GM21360 (cell line): ENCODE measurements at regions not wholly inside any gene's neighbourhood (a gene's known extent, or its start where the extent isn't known, plus 50 kb on each side); places are given as distances from the start of the nearest gene placed in this dataset.

Experiments
- ATAC-seq: cut with Tn5 transposase; IDR thresholded peaks from one replicate; pipeline ENCODE4 v1.9.1; 2021; ENCODE audit warnings: mild to moderate bottlenecking, moderate library complexity; ENCODE audit not compliant: unreplicated experiment

GRCh38 chr11:131044851-131045250 is 128.6 kb upstream of the SNX19 start:
- no peak for ATAC-seq

- ATAC-seq = no peak
These were observed 136.1 kb upstream of the SNX19 start for GRCh38 chr11:131052367-131052766.

DNA sequence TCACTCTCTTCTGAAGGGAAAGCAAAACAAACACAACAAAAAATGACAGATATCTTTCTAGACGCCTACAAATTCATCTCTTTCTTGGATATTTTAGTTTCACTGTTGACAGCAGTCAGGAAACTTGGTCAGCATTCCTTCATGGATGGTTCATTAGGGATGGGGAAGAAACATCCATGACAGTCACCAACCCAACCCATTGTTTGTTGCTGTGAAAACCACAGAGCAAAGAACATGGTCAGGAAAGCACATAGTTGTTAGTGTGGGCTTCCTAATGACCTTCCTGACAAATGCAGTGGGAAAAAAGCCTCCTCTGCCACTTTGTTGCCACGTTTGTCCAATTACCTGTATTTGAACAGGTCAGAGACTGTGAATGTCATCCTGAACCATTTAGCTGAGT is 139.8 kb upstream of the SNX19 start:
- ATAC-seq = no peak

DNA sequence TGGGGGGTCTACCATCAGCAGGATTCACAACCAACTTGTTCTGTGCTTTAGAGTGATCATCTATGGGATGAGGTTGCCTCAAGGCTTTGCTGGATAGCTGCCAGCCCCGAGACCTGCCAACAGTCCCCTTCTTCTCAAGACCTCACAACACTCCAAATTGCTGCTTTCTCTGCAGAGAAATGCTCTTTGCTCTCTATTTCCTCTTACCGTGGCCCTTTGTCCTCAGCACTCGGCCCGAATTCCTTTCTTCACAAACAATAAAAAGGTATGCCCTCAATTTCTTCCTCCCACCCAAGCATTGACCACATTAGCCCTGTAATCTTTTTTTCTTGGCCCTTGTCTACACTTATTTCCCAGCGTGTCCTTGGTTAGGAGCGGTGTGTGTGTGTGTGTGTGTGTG is 147.4 kb upstream of the SNX19 start:
- ATAC-seq = no peak

GRCh38 chr11:131064373-131064991 is 148.2 kb upstream of the SNX19 start:
- peak; percentile 73 for ATAC-seq

- ATAC-seq = no peak
These were observed 149.4 kb upstream of the SNX19 start for GRCh38 chr11:131065435-131066413.

- ATAC-seq = no peak
These were observed 150.3 kb upstream of the SNX19 start for GRCh38 chr11:131066551-131066950.

- ATAC-seq = no peak
These were observed 154.1 kb upstream of the SNX19 start for GRCh38 chr11:131070365-131070764.

- ATAC-seq = no peak
These were observed 156.9 kb upstream of the SNX19 start for GRCh38 chr11:131073167-131073566.

- no peak for ATAC-seq
These were observed 158.3 kb upstream of the SNX19 start for GRCh38 chr11:131074573-131074972.

DNA sequence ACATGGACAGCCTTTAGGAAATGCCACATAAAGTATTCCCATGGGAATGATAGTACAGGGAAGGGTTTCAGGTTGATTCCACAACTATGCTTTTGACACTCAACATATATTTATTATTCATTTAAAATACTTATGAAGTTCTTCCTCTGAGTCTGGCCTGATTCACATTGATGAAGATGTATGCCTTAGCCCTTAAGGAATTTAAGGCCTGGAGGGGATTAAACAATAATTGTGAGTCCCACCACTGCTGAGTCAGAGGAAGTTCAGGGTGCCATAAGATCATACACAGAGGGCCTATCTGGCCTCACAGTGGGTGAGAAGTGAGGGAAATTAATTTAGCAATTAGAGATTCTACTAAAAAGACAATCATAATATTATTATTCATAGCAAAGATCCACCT is 161.1 kb upstream of the SNX19 start:
- ATAC-seq = no peak

GRCh38 chr11:131079036-131079435 is 162.8 kb upstream of the SNX19 start:
- no peak for ATAC-seq

GRCh38 chr11:131089727-131090245 is 173.5 kb upstream of the SNX19 start:
- ATAC-seq = no peak

DNA sequence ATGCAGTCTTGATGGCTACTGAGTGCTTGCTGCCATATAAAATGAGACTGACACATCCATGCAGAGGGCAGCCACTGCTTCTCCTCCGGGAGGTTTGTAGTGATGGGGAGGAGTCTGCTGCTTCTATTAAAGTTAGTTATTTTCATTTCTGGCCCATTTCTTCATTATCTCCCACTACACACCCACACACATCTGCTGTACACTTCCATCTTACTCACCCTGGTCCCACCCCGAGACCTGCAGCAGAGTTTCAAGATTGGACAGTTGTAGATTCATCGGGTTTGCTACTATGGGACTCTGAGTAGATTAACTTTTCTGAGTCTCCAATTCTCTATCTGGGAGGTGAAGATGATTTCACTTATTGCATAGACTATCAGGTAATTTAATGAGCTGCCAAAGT is 176.2 kb upstream of the SNX19 start:
- no peak for ATAC-seq

DNA sequence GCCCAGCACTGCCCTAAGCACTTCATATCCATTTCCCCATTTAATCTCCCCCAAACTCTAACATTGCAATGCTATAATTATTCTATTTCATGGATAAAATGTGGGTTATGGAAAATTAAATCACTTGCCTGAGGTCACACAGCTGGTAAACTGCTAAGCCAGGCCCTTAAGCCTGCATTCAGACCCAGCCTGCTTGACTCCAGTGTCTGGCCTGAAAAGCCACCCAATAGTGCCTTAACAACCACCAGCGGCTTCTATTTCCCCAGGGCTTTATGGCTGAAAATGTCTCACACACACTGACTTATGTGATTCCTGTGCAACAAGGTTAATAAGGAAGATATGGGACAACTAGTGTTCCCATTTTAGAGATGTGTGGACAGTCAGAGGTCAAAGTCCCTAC is 178.5 kb upstream of the SNX19 start:
- no peak for ATAC-seq

DNA sequence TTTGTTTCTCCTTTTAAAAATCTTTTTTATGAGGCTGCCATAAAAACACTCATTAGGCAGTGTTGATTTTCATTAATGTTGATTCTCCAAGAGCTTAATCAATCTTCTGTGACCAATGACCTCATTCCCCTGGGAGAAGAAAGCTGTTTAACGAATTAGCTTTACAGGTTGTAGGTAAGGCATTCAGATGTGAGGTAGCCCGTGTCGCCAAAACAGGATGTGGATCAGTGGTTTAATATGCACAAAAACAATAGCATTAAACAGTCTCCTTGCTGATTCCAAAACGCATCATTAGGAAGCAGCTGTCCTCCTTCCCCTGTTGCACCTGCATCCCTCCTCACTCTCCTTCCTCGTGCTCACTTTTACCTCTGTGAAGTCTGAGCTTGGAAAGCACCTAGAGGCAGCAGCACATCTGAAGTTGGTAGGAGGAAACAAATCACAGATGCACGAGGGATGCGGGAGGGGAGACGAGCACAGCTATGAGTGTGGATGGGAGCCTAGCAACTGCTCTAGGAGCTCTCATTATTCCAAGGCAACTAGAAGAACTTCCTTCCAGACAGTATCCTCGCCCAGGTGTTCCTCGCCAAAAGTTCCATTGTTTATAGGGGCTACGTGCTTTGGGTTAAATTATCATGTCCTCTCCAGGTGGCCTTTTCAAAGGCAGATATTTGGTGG is 179.4 kb upstream of the SNX19 start:
- no peak for ATAC-seq

DNA sequence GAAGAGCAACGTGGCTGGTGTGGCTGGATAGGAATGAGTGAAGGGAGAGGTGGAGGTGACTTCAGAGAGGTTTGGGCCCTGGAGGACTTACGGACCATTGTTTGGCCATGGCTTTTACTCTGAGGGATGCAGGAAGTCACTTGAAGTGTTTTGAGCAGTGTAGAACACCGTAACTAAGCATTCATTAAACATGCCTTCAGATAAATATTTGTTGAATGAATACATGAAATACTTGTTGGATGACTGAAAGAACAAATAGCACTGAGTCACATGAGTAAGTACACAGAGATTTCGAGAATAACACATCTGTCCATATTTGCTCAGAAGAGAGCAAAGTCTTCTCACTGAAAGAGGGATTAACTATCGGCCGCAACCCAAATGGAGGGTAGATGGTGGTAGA is 182.7 kb upstream of the SNX19 start:
- no peak for ATAC-seq

DNA sequence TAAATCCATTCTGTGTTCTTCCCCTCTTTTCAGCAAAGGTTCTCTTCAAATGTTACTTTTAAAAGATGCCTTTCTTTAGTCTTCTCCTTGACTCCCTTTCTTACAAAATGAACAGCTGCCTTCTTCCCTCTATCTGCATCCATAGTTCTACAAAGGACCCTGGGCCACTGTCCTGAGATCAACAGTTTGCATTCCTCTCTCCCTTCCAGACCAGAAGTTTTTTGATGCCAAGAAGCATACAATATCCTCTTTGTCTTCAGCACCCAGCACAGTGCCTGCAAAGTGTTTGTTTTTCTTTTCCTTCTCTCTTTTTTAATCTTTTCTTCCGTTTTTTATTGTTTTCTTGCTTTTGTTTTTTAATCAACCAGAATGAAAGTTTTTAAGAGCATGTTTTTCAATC is 183.5 kb upstream of the SNX19 start:
- no peak for ATAC-seq

GRCh38 chr11:131108760-131109159 is 192.5 kb upstream of the SNX19 start:
- no peak for ATAC-seq

GRCh38 chr11:131109257-131109656 is 193.0 kb upstream of the SNX19 start:
- no peak for ATAC-seq

GRCh38 chr11:131109790-131110189 is 193.5 kb upstream of the SNX19 start:
- no peak for ATAC-seq

DNA sequence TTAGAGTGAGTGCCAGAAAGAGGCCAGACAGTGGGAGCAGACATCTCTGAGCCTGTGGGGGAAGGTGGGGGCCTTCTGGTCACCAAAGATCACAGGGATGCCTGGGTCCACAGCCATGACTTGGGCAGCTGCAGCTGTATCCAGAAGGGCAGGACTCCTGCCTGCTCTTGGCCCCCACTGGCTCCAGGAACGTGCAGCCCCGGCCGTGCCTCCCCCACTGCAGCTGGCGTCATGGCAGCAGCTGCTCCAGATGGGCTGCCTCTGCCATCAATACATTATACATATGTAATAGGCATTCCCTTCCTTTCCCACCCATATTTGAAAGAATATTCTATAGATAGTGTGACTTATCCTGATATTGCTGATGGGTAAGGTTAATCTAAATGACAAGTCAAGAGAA is 195.5 kb upstream of the SNX19 start:
- no peak for ATAC-seq
